ENCODE measurements at regions not wholly inside any gene's neighbourhood (a gene's known extent, or its start where the extent isn't known, plus 50 kb on each side); places are given as distances from the start of the nearest gene placed in this dataset.

- H3K27me3 Mint-ChIP-seq (ENCODE audit: low read depth): no peaks in the 10 kb centered on the region; the same call in 1 of the 2 replicates
- H3K9me3 Mint-ChIP-seq: peaks cover 21% of the 10 kb centered on the region
- POLR2A ChIA-PET: no interaction called here
- H3K27ac Mint-ChIP-seq: no peak overlapping the region
- H3K4me3 Mint-ChIP-seq: no peak overlapping the region
- CTCF ChIA-PET: interaction anchor here (1.3 kb wide), 1 partner anchor 77 kb away, joined by 4 read pairs; no protein-coding TSS in a partner anchor
- DNase-seq (ENCODE audit: low spot score) (no peak), ATAC-seq (no peak)
- H3K36me3 Mint-ChIP-seq: peaks cover 6% of the 10 kb centered on the region
- no peak for TF ChIP-seq ZNF396 (CRISPR knock-in tag; IDR thresholded peaks at IDR 0.05; ENCODE audit: borderline replicate concordance)
- TF ChIP-seq ESRRA (CRISPR knock-in tag; IDR thresholded peaks at IDR 0.05; ENCODE audit: borderline replicate concordance): no peak
- no peak for TF ChIP-seq MLX (CRISPR knock-in tag; IDR thresholded peaks at IDR 0.05)
- TF ChIP-seq STAT6 (CRISPR knock-in tag; conservative IDR thresholded peaks at IDR 0.05; ENCODE audit: low read depth): no peak
- no peak for TF ChIP-seq TEAD1 (CRISPR knock-in tag; IDR thresholded peaks at IDR 0.05)
- TF ChIP-seq, protein P1, sequence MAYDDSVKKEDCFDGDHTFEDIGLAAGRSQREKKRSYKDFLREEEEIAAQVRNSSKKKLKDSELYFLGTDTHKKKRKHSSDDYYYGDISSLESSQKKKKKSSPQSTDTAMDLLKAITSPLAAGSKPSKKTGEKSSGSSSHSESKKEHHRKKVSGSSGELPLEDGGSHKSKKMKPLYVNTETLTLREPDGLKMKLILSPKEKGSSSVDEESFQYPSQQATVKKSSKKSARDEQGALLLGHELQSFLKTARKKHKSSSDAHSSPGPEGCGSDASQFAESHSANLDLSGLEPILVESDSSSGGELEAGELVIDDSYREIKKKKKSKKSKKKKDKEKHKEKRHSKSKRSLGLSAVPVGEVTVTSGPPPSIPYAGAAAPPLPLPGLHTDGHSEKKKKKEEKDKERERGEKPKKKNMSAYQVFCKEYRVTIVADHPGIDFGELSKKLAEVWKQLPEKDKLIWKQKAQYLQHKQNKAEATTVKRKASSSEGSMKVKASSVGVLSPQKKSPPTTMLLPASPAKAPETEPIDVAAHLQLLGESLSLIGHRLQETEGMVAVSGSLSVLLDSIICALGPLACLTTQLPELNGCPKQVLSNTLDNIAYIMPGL (CRISPR knock-in tag; IDR thresholded peaks at IDR 0.05): no peak
- no peak for TF ChIP-seq ZNF512 (CRISPR knock-in tag; IDR thresholded peaks at IDR 0.05; ENCODE audit: borderline replicate concordance)
- TF ChIP-seq JUN (CRISPR knock-in tag; IDR thresholded peaks at IDR 0.05): no peak
- TF ChIP-seq, protein P2, sequence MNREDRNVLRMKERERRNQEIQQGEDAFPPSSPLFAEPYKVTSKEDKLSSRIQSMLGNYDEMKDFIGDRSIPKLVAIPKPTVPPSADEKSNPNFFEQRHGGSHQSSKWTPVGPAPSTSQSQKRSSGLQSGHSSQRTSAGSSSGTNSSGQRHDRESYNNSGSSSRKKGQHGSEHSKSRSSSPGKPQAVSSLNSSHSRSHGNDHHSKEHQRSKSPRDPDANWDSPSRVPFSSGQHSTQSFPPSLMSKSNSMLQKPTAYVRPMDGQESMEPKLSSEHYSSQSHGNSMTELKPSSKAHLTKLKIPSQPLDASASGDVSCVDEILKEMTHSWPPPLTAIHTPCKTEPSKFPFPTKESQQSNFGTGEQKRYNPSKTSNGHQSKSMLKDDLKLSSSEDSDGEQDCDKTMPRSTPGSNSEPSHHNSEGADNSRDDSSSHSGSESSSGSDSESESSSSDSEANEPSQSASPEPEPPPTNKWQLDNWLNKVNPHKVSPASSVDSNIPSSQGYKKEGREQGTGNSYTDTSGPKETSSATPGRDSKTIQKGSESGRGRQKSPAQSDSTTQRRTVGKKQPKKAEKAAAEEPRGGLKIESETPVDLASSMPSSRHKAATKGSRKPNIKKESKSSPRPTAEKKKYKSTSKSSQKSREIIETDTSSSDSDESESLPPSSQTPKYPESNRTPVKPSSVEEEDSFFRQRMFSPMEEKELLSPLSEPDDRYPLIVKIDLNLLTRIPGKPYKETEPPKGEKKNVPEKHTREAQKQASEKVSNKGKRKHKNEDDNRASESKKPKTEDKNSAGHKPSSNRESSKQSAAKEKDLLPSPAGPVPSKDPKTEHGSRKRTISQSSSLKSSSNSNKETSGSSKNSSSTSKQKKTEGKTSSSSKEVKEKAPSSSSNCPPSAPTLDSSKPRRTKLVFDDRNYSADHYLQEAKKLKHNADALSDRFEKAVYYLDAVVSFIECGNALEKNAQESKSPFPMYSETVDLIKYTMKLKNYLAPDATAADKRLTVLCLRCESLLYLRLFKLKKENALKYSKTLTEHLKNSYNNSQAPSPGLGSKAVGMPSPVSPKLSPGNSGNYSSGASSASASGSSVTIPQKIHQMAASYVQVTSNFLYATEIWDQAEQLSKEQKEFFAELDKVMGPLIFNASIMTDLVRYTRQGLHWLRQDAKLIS (CRISPR knock-in tag; IDR thresholded peaks at IDR 0.05; ENCODE audit: borderline replicate concordance): no peak
- no peak for TF ChIP-seq CREB1 (CRISPR knock-in tag; IDR thresholded peaks at IDR 0.05)
- no peaks in the 10 kb centered on the region for H3K4me1 Mint-ChIP-seq
These were observed 790.2 kb downstream of the DHX35 start for GRCh38 chr20:39752262-39752876.

GRCh38 chr20:39751557-39752137, 789.5 kb downstream of the DHX35 start:
- Mint-ChIP-seq H3K9me3 (peaks cover 21% of the 10 kb centered on the region), H3K4me1 (no peaks in the 10 kb centered on the region), H3K27me3 (ENCODE audit: low read depth) (no peaks in the 10 kb centered on the region; the same call in 1 of the 2 replicates), H3K4me3 (no peak overlapping the region), H3K36me3 (peaks cover 6% of the 10 kb centered on the region), H3K27ac (no peak overlapping the region)
- no peak for ATAC-seq
- ChIA-PET CTCF (interaction anchor here (1.3 kb wide), 1 partner anchor 78 kb away, joined by 4 read pairs; no protein-coding TSS in a partner anchor), POLR2A (no interaction called here)
- DNase-seq (ENCODE audit: low spot score): no peak
- no peak for TF ChIP-seq PRDM15 (CRISPR knock-in tag; IDR thresholded peaks at IDR 0.05)
- no peak for TF ChIP-seq JUN (CRISPR knock-in tag; IDR thresholded peaks at IDR 0.05)
- TF ChIP-seq IRF2 (CRISPR knock-in tag; IDR thresholded peaks at IDR 0.05; ENCODE audit: borderline replicate concordance, low read depth): no peak
- TF ChIP-seq CTCF (IDR thresholded peaks at IDR 0.05): no peak
- TF ChIP-seq ATF3 (CRISPR knock-in tag; conservative IDR thresholded peaks at IDR 0.05): no peak
- no peak for TF ChIP-seq FOXP1 (CRISPR knock-in tag; IDR thresholded peaks at IDR 0.05; ENCODE audit: borderline replicate concordance)

Measured in WTC11 (cell line).